Stimulated activated CD4-positive, alpha-beta T cell treated with anti-CD3 and anti-CD28 coated beads, TNF-alpha, amount 100 ng/mL, for 1 hour (primary cell): ENCODE measurements at regions not wholly inside any gene's neighbourhood (a gene's known extent, or its start where the extent isn't known, plus 50 kb on each side); places are given as distances from the start of the nearest gene placed in this dataset.
"Not testable (repeated sequence)": the region's sequence is repeated elsewhere in the genome, so short reads cannot be mapped to it uniquely, and the experiment has no call there.

Experiments used
- DNase-seq, 3 donors: peaks; one replicate each; pipeline ENCODE4 v3.0.0-alpha.2; 2020; ENCODE audit warnings: low read depth in 3 of 3, low spot score in 1 of 3

DNA sequence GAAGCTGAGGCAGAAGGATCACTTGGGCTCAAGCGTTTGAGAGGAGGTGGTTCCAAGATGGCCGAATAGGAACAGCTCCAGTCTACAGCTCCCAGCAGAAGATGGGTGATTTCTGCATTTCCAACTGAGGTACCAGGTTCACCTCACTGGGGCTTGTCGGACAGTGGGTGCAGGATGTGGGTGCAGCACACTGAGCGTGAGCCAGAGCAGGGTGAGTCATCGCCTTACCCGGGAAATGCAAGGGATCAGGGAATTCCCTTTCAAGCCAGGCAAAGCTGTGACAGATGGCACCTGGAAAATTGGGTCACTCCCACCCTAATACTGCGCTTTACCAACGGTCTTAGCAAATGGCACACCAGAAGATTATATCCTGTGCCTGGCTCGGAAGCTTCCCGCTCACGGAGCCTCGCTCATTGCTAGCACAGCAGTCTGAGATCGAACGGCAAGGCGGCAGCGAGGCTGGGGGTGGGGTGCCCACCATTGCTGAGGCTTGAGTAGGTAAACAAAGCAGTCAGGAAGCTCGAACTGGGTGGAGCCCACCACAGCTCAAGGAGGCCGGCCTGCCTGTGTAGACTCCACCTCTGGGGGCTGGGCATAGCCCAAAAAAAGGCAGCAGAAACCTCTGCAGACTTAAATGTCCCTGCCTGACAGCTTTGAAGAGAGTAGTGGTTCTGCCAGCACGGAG is 482.6 kb upstream of the DAB2 start:
- not testable (repeated sequence) for DNase-seq

DNA sequence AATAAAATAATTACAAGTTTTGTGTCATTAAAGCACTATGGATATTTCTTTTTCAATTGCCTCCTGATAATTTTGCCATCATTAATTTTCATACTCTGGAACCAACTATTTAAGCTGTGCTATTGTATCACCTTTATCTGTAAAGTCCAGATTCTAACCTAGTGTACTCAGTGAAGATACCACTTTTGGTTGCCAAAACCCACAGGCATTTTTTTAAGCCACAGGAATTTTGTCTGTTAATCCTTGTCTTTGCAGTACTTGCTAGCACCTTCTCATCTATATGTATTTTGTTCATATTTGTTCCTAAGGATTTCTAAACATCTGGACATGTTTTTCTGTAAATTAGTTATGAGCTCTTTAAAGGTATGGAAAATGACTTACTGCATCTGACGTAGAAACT is 481.4 kb upstream of the DAB2 start:
- no peak for DNase-seq

DNA sequence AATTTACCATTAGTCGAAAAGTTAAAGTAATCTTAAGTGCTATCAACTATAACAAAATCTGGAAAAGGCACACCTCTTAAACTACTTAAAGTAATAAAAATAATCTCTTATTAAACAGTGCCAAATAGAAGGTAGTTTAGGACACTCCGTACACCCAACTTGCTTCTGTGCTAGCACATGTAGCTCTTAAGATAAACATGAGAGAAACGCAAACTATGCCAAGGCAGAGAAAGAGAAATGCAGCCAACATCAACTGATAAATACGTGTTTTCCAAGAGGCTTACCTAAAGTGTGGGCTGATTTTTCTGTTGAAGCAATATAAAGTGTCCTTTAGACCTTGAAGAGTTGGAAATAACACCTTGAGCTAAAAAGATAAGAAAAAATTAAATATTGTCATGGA is 480.6 kb upstream of the DAB2 start:
- DNase-seq: no peak

DNA sequence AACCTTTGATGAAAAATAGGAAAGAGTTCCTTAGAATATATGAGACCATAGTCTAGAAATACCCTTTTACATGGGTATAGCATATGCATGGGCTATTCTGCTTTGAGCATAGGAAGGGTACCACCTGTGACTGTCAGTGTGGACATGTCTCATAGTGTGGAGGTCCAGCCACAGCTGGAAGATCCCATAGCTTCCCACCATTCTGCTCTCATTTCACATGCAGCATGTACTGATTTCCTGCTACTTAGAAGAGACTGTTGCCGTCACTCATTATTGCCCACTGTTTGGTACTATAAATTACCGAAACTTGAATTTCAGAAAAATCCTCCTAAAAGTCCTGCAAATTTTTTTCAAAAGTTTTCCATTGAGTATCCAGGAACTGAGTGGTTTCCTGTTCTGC is 477.8 kb upstream of the DAB2 start:
- no peak for DNase-seq

DNA sequence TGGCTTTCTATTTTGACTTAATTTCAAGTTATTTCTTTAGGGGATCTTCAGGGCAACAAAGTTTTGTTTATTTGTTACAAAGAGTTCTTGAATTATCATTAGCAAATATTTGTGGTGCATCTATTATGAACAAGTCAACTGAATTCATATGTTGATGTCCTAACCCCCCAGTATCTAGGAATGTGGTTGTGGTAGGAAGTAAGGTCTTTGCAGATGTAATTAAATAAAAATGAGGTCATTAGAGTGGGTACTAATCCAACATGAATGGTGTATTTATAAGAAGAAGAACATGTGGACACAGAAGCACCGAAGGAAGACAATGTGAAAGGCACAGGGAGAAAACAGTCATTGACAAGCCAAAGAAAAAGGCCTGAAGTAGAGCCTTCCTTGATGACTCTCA is 474.0 kb upstream of the DAB2 start:
- no peak for DNase-seq

DNA sequence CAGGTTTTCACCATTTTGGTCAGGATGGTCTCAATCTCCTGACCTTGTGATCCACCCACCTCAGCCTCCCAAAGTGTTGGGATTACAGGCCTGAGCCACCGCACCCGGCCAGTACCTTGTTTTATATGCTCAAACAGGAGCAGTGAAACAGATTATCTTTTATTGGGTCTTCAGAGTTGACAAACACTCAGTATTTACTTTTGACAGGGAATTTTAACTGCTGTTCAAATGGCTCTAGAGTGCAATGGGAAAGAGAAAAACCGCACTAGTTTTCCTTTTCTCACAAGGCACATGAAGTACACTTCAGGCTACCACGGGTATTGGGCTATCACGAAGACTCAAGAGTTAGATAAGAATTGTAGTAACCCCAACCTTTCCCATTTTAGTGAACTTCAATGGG is 471.9 kb upstream of the DAB2 start:
- DNase-seq: no peak

DNA sequence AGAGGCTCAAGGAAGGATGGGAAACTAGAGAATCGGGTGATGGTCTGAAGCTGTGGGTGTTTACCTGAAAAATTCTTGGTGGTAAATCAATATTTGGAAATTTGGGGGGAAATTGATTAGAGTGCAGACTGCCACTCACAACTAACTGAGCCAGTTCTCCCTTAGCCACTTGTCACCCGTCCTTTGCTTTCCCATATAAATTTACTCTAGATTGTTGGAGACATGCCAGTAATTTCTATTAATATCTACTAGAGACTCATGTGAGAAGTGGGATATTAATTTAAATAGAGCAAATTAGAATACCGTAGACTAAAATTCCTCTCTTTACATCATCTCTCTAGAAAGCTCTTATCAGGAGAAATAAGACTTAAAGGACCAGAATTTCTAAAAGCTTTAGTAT is 471.3 kb upstream of the DAB2 start:
- DNase-seq: no peak

DNA sequence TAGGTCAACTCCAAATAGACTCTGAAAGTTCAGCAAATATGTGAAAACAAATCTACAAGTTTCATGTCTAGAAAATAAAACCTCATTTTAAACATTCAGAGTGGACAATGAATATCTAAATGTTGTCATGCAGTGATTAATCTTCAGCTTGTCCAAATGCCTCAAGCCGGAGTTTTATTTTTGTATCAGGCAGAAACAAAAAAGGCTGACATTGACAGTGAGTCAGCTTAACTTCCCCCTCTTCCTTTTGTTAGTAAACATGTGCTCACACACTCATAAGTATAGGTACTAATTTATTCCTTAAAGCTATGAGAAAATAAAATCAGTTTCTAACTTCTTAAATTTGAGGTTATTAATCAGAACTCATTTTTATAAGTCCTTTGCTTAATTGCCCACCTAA is 467.9 kb upstream of the DAB2 start:
- DNase-seq: no peak

DNA sequence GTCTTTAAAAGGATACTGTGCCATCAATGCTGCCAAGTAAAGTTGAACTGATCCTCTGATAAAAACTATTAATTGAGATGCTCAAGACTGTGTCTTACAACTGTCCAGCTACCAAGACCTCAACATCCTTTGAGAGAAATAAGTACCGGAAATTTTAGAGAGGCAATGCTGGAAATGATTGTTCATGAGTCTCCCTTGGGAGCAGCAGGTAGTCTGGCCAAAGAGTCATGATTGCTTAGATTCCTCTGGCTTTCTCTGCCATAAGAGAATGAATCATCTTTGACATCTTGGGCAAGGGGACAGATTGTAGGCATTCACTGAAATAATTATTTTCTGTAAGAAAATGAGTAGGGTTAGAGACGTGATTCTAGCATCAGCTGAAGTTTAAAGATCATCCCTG is 466.6 kb upstream of the DAB2 start:
- no peak for DNase-seq

DNA sequence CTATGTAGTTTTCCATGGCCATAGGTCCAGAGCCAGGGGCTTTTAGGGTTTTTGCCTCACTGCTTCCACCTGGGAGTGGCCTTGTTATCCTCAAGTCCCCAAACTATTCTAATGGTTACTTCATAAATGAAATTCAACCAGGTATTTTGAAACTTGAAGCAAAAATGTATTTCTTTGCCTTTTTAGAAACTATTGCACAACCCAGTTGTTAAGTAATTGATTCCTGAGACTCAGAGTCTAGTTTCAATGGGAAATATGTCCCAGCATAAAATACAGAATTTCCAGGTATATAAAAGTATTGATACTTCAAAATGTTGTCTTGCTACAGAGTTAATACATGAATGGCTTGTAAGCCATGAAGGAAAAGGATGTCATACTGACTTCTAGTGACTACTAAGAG is 456.2 kb upstream of the DAB2 start:
- DNase-seq: no peak

DNA sequence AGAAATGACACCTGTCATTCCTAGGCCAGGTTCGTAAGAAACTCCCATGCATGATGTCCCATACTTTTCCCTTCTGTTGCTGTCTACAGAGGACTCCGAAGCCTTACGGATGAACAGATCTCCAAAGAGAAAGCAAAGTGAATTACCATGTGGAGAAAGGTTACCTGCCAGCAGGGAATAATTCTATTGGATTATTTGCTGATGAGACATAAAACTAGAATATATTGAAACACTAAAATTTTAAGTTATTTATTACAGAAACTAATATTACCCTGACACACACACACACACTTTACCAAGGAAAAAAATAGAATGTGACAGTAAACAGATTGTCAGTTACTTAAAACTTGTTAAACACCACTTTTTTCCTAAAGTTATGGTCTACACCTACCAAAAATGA is 452.7 kb upstream of the DAB2 start:
- no peak for DNase-seq

DNA sequence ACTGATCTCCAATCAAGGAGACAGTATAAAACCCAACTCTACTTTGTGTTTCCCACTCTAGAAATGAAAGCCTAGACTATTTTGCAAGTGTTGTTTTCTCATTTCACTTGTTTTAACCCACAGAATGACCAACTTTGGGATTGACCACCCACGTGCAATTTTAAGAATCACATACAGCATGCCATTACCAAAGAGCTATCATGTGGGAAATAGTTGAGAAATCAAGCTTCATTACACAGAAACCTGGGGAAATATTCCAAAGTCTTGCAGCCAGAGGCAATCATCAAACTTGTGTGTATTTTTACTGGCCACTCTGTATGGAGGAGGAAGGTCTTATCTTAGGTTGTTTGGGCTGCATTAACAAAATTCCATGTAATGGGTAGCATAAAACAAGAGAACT is 451.4 kb upstream of the DAB2 start:
- DNase-seq: no peak

DNA sequence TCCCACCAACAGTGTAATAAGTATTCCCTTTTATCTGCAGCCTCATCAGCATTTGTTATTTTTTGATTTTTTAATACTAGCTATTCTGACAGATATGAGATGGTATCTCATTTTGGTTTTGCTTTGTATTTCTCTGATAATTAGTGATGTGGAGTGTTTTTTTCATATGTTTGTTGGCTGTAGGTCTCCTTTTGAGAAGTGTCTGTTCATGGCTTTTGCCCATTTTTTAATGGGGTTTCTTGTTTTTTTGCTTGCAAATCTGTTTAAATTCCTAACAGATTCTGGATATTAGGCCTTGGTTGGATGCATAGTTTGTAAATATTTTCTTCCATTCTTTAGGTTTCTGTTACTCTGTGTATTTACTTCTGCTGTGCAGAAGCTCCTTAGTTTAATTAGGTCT is 445.4 kb upstream of the DAB2 start:
- no peak for DNase-seq

DNA sequence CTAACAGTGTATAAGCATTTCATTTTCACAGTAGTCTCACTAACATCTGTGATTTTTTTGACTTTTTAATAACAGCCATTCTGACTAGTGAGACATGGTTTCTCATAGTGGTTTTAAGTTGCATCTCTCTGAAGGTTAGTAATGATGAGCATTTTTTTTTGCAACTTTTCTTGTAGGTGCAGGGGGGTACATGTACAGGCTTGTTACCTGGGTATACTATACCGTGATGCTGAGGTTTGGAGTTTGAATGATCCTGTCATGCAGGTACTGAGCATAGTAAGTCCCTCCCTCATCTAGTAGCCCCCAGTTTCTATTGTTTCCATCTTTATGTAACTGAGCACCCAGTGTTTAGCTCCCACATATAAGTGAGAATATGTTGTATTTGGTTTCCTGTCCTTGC is 444.6 kb upstream of the DAB2 start:
- DNase-seq: no peak

DNA sequence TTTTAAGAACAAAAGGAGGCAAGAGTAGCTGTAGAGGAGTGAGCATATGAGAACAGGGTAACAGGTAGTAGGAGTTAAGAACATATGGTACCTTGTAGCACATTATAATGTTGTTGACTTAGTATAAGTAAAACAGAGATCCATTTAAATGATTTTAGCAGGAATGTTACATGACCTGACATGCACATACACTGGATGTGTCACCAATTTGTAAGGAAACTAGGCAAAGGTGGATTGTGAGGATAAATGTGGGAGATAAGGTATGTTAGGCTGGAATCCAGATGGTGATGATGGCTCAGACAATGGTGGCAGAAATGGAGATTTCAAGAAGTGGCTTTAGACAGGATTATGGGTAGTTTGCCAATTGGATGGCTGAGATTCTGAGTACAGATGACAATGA is 443.1 kb upstream of the DAB2 start:
- DNase-seq: no peak

DNA sequence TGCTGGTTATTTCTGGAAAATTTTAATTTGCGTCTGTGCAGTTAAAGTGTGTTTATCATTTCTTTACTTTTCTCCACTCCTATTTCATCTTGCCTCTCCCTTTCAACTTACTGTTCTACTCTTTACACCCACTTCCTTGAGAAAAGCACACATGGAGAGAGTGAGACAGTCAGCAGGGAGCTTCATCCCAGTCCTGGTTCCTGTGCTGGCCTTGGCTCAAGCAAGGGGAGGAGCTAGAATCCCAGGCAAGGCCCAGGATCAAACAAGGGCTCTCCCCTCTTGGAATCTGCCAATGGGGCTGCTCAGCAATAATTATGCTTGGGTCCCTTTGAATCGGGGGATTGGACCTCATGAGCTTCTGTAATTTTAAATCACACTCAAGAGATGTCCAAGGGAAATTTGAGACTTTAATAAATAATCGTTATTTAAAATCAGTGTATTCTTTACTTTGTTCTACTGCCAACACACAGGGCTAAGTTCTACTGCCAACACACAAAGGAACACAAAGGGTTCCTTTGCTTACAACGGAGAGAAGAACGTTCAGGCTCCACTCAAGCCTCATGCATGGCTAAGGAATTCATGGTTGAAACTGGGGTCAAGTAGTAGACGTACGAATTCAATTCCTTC is 439.3 kb upstream of the DAB2 start:
- no peak for DNase-seq

DNA sequence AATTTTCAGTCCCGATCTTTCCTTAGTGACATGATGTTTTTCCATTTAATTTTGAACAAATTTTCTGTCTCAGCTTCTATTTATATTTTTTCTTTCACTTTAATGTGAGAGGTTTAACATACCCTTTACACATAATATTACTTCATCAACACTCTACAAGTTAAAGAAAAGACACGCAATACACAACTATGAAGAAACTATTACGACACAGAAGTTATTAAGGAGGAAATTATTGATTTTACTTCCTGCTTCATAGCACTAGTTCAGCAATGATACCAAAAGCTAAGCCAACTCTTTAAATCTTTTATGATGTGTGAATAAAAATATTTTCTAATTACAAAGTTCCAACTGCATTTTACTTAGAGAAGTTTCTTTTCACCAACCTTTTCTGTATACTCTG is 432.3 kb upstream of the DAB2 start:
- DNase-seq: no peak

DNA sequence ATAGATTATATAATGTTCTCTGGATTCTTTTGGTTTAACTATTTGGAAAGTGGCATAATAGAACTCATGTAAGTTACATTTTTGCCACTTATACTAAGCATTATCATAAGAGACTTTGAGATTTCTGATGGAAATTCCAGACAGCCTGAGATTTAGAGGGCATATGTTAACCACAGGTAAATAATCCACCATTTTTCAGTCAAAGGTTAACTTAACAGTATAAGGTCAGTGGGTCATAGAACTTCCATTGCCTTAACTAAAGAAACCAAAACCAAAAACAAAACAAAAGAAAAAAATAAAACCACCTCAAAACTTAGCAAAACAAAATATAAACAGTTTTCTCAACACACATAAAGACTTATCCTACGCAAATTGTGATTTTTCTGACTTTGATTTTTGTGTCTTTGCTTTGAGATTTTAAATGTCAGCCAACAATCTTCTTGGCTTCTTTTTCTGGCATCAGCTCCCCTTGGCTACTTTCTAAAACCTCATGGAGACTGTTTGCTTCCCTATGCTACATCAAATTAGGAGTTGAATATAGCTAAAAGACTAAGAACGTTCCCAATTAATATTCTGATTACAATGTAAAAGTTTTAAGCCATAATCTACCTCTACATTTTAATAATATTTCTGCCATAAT is 430.1 kb upstream of the DAB2 start:
- no peak for DNase-seq

DNA sequence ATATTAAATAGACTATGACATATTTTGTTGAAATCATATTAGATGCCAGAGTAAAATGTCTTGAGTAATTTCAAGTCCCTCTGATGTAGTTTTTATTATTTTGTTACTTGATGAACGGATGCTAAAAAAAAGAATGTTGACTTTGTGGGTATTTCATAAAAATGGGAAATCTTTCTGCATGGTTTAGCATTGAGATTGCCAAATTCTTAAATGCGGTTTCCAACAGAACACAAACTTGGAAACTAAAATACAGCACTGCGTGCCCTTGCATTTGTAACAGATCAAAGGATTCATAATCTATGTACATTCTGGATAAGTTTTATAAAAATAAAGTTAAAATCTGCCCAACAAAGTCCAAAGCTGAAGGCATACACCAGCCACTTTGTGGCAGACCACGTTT is 425.5 kb upstream of the DAB2 start:
- no peak for DNase-seq

DNA sequence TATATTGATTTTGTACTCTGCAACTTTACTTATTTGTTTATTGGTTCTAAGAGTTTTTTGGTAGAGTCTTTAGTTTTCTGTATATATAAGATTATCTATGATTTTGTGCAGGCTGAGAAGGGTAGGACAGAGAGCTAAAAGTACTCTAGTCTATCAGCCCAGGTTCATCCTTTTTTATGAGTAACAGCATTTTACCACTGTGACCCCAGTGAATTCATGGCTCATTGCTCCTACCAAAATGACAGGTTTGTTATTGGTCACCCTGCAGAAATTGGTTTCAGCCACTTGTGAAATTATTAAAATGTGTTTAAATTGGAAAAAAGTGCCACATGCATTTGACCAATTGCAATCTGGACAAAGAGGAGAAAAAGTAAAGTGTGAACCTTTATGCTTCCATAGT is 421.4 kb upstream of the DAB2 start:
- no peak for DNase-seq

DNA sequence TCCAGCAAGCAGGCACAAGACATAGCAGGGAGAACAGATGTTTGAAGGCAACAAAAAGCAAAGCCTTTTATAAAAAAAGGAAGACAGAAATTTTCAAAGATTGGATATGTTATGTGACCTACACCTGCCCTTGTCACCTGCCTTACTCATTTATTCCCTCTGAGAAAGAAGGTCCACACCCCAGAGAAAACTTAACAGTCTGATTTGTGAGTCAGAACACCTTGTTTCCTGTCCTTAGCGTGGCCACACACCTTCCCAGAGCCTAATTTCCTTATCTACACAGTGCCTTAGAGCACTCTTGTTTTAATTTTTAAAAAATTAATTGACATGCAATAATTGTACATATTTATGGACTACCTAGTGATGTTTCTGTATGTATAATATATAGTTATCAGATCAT is 419.0 kb upstream of the DAB2 start:
- no peak for DNase-seq

DNA sequence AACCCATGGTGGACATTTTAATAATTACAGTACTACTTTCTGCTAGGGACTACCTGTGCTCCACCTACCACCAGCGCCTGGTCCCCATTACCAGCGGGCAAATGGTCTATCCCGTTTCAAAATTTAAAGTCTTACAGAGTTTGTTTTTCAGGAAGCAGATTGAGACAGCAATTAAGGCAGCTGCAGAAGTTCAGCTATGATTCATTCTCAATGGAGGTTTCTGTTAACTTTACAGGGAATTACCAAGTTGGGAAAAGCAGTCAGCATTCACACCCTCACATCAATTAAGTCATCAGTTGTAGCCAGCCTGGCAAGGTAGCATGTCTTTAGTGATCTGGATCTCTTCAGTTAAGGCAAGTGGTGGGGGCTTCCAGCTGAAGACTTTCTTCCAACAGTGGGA is 410.6 kb upstream of the DAB2 start:
- no peak for DNase-seq

DNA sequence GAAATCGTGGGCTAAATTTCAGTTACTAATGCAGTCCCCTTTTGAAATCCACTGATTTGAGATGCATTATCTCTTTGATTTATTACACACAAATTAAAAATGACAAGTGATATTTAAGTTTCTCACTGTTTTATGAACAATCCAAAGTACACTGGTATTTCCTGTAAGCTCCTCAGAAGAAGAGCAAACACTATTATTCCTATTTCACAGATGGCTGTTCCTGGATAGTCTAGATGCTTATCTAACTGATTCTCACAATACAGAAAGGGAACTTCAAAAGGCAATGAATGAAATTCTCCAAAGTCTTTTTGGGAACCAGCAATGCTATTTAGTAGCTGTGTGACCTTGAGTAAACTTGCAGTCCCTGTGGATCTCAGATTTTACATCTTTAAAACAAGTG is 404.7 kb upstream of the DAB2 start:
- no peak for DNase-seq
